ENCODE measurements at regions not wholly inside any gene's neighbourhood (a gene's known extent, or its start where the extent isn't known, plus 50 kb on each side); places are given as distances from the start of the nearest gene placed in this dataset.

DNA sequence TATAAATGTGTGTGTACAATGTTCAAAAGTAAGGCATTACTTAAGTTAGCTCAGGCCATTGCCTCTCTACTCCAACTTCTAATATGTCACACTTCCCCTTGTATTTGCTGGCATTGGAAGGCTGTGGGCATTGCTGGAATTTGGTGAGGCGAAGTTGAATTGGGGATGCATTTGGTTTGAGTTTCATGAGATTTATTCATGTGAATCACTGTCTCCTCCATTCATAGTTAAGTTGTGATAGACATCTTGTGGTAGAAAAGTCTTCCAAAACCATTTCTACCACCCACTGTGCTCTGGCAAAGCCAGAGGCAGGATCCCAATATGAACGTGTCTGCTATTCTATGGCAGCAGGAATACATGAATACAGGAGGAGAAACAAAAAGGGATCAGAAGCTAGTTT lies 397.8 kb upstream of the USP24 start:
- no peak overlapping the region for H3K27ac ChIP-seq (ENCODE audit: low read length)
- no peak overlapping the region for H3K4me3 ChIP-seq (ENCODE audit: low read length)
- no peaks in the 10 kb centered on the region for H3K4me1 ChIP-seq (ENCODE audit: insufficient read depth, low read length)
- no peaks in the 10 kb centered on the region for H3K9me3 ChIP-seq (ENCODE audit: low read length)
- H4K20me1 ChIP-seq (ENCODE audit: low read length): no peaks in the 10 kb centered on the region
- POLR2A ChIA-PET (ENCODE audit: unreplicated experiment): no interaction called here
- no peaks in the 10 kb centered on the region for H3K79me2 ChIP-seq (ENCODE audit: low read length)
- intact Hi-C loops (cut with micrococcal nuclease): no loop called here
- BruUV-seq (replicated peaks): no TSS peak
- no peak overlapping the region for H3K9ac ChIP-seq (ENCODE audit: low read length)
- H3K4me2 ChIP-seq (ENCODE audit: low read length): no peak overlapping the region
- CTCF ChIA-PET: no interaction called here
- no peaks in the 10 kb centered on the region for H3K36me3 ChIP-seq (ENCODE audit: low read depth, low read length)
- no peaks in the 10 kb centered on the region for H3K27me3 ChIP-seq (ENCODE audit: low read length)
- no peak for ATAC-seq
- H2AFZ ChIP-seq (ENCODE audit: low read length): no peak overlapping the region
- DNase-seq: no peak
- no peaks in the 10 kb centered on the region for H3F3A ChIP-seq (ENCODE audit: low read length, unreplicated experiment)
- no peaks in the 10 kb centered on the region for H3K9me2 ChIP-seq (replicated peaks; ENCODE audit: low read length)
- TF ChIP-seq EZH2 (IDR thresholded peaks at IDR 0.05; ENCODE audit: low read length, unreplicated experiment) (no peak), EZH2phosphoT487 (IDR thresholded peaks at IDR 0.05; ENCODE audit: borderline replicate concordance, low read length) (no peak)

GRCh38 chr1:55611123-55611522 lies 396.0 kb upstream of the USP24 start:
- Histone ChIP-seq H3K9ac (ENCODE audit: low read length) (no peak overlapping the region), H3K4me3 (ENCODE audit: low read length) (no peak overlapping the region), H3K27me3 (ENCODE audit: low read length) (no peaks in the 10 kb centered on the region), H3K9me2 (replicated peaks; ENCODE audit: low read length) (no peaks in the 10 kb centered on the region), H4K20me1 (ENCODE audit: low read length) (no peaks in the 10 kb centered on the region), H3K27ac (ENCODE audit: low read length) (no peak overlapping the region), H3K4me1 (ENCODE audit: insufficient read depth, low read length) (no peaks in the 10 kb centered on the region), H3K79me2 (ENCODE audit: low read length) (no peaks in the 10 kb centered on the region), H2AFZ (ENCODE audit: low read length) (no peak overlapping the region), H3F3A (ENCODE audit: low read length, unreplicated experiment) (no peaks in the 10 kb centered on the region), H3K4me2 (ENCODE audit: low read length) (no peak overlapping the region), H3K9me3 (ENCODE audit: low read length) (no peaks in the 10 kb centered on the region), H3K36me3 (ENCODE audit: low read depth, low read length) (no peaks in the 10 kb centered on the region)
- ChIA-PET CTCF (no interaction called here), POLR2A (ENCODE audit: unreplicated experiment) (no interaction called here)
- intact Hi-C loops (cut with micrococcal nuclease): no loop called here
- ATAC-seq: no peak
- BruUV-seq (replicated peaks): no TSS peak
- DNase-seq: no peak
- TF ChIP-seq CTCF (conservative IDR thresholded peaks at IDR 0.05; ENCODE audit: low read depth, low read length): no peak
- no peak for TF ChIP-seq EZH2 (IDR thresholded peaks at IDR 0.05; ENCODE audit: low read length, unreplicated experiment)
- no peak for TF ChIP-seq EZH2phosphoT487 (IDR thresholded peaks at IDR 0.05; ENCODE audit: borderline replicate concordance, low read length)

DNA sequence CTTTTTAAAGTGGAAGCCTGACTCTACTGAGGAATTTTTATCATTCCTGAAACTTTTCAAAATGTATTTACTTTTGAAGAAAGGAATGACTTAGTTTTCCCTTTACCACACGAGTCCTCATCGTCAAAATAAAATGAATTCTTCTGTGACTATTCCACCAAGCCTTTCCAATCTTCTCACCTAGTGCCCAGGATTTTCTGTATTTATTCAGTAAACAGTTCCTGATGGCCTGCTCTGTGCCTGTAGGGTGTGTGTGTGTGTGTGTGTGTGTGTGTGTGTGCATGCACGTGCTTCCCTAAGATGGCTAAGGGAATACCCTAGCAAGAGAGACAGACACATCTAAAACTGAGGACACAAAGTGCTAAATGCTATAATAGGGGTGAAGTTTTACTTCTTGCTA lies 395.0 kb upstream of the USP24 start:
- no peaks in the 10 kb centered on the region for H3F3A ChIP-seq (ENCODE audit: low read length, unreplicated experiment)
- no TSS peak for BruUV-seq (replicated peaks)
- ATAC-seq (no peak), DNase-seq (no peak)
- no peaks in the 10 kb centered on the region for H4K20me1 ChIP-seq (ENCODE audit: low read length)
- ChIA-PET POLR2A (ENCODE audit: unreplicated experiment) (no interaction called here), CTCF (no interaction called here)
- H3K4me3 ChIP-seq (ENCODE audit: low read length): no peak overlapping the region
- H3K4me2 ChIP-seq (ENCODE audit: low read length): no peak overlapping the region
- no peaks in the 10 kb centered on the region for H3K27me3 ChIP-seq (ENCODE audit: low read length)
- TF ChIP-seq EZH2 (IDR thresholded peaks at IDR 0.05; ENCODE audit: low read length, unreplicated experiment): no peak
- no peak for TF ChIP-seq EZH2phosphoT487 (IDR thresholded peaks at IDR 0.05; ENCODE audit: borderline replicate concordance, low read length)
- H3K36me3 ChIP-seq (ENCODE audit: low read depth, low read length): no peaks in the 10 kb centered on the region
- H2AFZ ChIP-seq (ENCODE audit: low read length): no peak overlapping the region
- no peaks in the 10 kb centered on the region for H3K79me2 ChIP-seq (ENCODE audit: low read length)
- no peak overlapping the region for H3K9ac ChIP-seq (ENCODE audit: low read length)
- intact Hi-C loops (cut with micrococcal nuclease): no loop called here
- H3K9me3 ChIP-seq (ENCODE audit: low read length): no peaks in the 10 kb centered on the region
- H3K4me1 ChIP-seq (ENCODE audit: insufficient read depth, low read length): no peaks in the 10 kb centered on the region
- no peaks in the 10 kb centered on the region for H3K9me2 ChIP-seq (replicated peaks; ENCODE audit: low read length)
- no peak overlapping the region for H3K27ac ChIP-seq (ENCODE audit: low read length)

DNA sequence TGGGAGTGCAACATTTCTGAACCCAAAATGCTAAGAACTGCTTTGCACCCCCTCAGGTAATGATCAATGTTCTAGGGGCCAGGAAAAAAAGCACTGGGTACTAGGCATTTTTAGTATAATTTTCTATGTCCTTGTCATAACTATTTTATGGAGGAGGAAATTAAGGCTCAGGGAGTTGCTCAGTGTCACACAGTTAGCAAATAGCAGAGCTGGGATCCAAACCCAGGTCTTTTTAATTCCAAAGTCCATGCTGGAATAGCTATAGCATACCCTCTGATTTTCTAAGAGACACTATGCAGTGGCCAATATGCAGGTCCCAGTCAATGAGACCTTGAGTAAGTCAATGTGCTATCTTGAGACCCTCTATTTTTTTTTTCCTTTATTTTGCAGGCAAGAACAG lies 394.5 kb upstream of the USP24 start:
- no peak overlapping the region for H3K4me3 ChIP-seq (ENCODE audit: low read length)
- DNase-seq: no peak
- no TSS peak for BruUV-seq (replicated peaks)
- ATAC-seq: no peak
- no peak overlapping the region for H3K4me2 ChIP-seq (ENCODE audit: low read length)
- H3K9me3 ChIP-seq (ENCODE audit: low read length): no peaks in the 10 kb centered on the region
- ChIA-PET CTCF (no interaction called here), POLR2A (ENCODE audit: unreplicated experiment) (no interaction called here)
- no peaks in the 10 kb centered on the region for H3K27me3 ChIP-seq (ENCODE audit: low read length)
- H3K9ac ChIP-seq (ENCODE audit: low read length): no peak overlapping the region
- H3F3A ChIP-seq (ENCODE audit: low read length, unreplicated experiment): no peaks in the 10 kb centered on the region
- intact Hi-C loops (cut with micrococcal nuclease): no loop called here
- no peaks in the 10 kb centered on the region for H3K4me1 ChIP-seq (ENCODE audit: insufficient read depth, low read length)
- H2AFZ ChIP-seq (ENCODE audit: low read length): no peak overlapping the region
- no peaks in the 10 kb centered on the region for H3K79me2 ChIP-seq (ENCODE audit: low read length)
- no peaks in the 10 kb centered on the region for H4K20me1 ChIP-seq (ENCODE audit: low read length)
- no peaks in the 10 kb centered on the region for H3K9me2 ChIP-seq (replicated peaks; ENCODE audit: low read length)
- no peaks in the 10 kb centered on the region for H3K36me3 ChIP-seq (ENCODE audit: low read depth, low read length)
- no peak overlapping the region for H3K27ac ChIP-seq (ENCODE audit: low read length)
- TF ChIP-seq CTCF (conservative IDR thresholded peaks at IDR 0.05; ENCODE audit: low read depth, low read length): no peak
- no peak for TF ChIP-seq EZH2 (IDR thresholded peaks at IDR 0.05; ENCODE audit: low read length, unreplicated experiment)
- TF ChIP-seq EZH2phosphoT487 (IDR thresholded peaks at IDR 0.05; ENCODE audit: borderline replicate concordance, low read length): no peak
